ENCODE measurements at regions not wholly inside any gene's neighbourhood (a gene's known extent, or its start where the extent isn't known, plus 50 kb on each side); places are given as distances from the start of the nearest gene placed in this dataset.

GRCh38 chr5:101160002-101160401, 256.9 kb upstream of the ST8SIA4 start:
- ChIA-PET POLR2A (no interaction called here), CTCF (no interaction called here)
- Mint-ChIP-seq H3K27me3 (peaks cover 2% of the 10 kb centered on the region), H3K27ac (no peak overlapping the region), H3K36me3 (ENCODE audit: low read depth) (no peaks in the 10 kb centered on the region), H3K9me3 (peaks cover 1% of the 10 kb centered on the region), H3K4me3 (no peak overlapping the region), H3K4me1 (ENCODE audit: low read depth) (no peaks in the 10 kb centered on the region)
- ATAC-seq = no peak
- no peak for DNase-seq
- no peak for TF ChIP-seq CTCF (IDR thresholded peaks at IDR 0.05)
- intact Hi-C loops (cut with micrococcal nuclease) = no loop called here

- Mint-ChIP-seq H3K4me3 (no peak overlapping the region), H3K27me3 (peaks cover 2% of the 10 kb centered on the region), H3K9me3 (peaks cover 1% of the 10 kb centered on the region), H3K27ac (no peak overlapping the region), H3K4me1 (ENCODE audit: low read depth) (no peaks in the 10 kb centered on the region), H3K36me3 (ENCODE audit: low read depth) (no peaks in the 10 kb centered on the region)
- CTCF ChIA-PET = no interaction called here
- POLR2A ChIA-PET = no interaction called here
- TF ChIP-seq CTCF (IDR thresholded peaks at IDR 0.05) = no peak
- no peak for ATAC-seq
- no peak for DNase-seq
- intact Hi-C loops (cut with micrococcal nuclease) = no loop called here
Observed at GRCh38 chr5:101159006-101159405, 255.9 kb upstream of the ST8SIA4 start.

GRCh38 chr5:101153526-101153925, 250.4 kb upstream of the ST8SIA4 start:
- no peaks in the 10 kb centered on the region for H3K27me3 Mint-ChIP-seq
- no peak overlapping the region for H3K4me3 Mint-ChIP-seq
- intact Hi-C loops (cut with micrococcal nuclease) = loop anchor here (5.0 kb wide), 1 partner anchor 251 kb away; the partner anchor contains the start of gene ST8SIA4

GRCh38 chr5:101143526-101143925, 240.4 kb upstream of the ST8SIA4 start:
- no peaks in the 10 kb centered on the region for H3K9me3 Mint-ChIP-seq
- DNase-seq (no peak), ATAC-seq (no peak)
- no peaks in the 10 kb centered on the region for H3K36me3 Mint-ChIP-seq (ENCODE audit: low read depth)
- ChIA-PET CTCF (no interaction called here), POLR2A (no interaction called here)
- no peaks in the 10 kb centered on the region for H3K4me1 Mint-ChIP-seq (ENCODE audit: low read depth)
- intact Hi-C loops (cut with micrococcal nuclease) = no loop called here
- H3K4me3 Mint-ChIP-seq = no peak overlapping the region
- no peak overlapping the region for H3K27ac Mint-ChIP-seq
- TF ChIP-seq CTCF (IDR thresholded peaks at IDR 0.05) = no peak
- H3K27me3 Mint-ChIP-seq = peaks cover 2% of the 10 kb centered on the region

More at GRCh38 chr5:101153526-101153925, 250.4 kb upstream of the ST8SIA4 start:
- DNase-seq (no peak), ATAC-seq (no peak)
- Mint-ChIP-seq H3K27ac (no peak overlapping the region), H3K9me3 (peaks cover 1% of the 10 kb centered on the region), H3K4me1 (ENCODE audit: low read depth) (peaks cover 2% of the 10 kb centered on the region), H3K36me3 (ENCODE audit: low read depth) (no peaks in the 10 kb centered on the region)
- TF ChIP-seq CTCF (IDR thresholded peaks at IDR 0.05) = no peak
- ChIA-PET CTCF (no interaction called here), POLR2A (no interaction called here)

GRCh38 chr5:101142102-101142501, 239.0 kb upstream of the ST8SIA4 start:
- Mint-ChIP-seq H3K27ac (no peak overlapping the region), H3K4me3 (no peak overlapping the region), H3K36me3 (ENCODE audit: low read depth) (no peaks in the 10 kb centered on the region), H3K27me3 (peaks cover 2% of the 10 kb centered on the region), H3K4me1 (ENCODE audit: low read depth) (no peaks in the 10 kb centered on the region), H3K9me3 (no peaks in the 10 kb centered on the region)
- no peak for TF ChIP-seq CTCF (IDR thresholded peaks at IDR 0.05)
- intact Hi-C loops (cut with micrococcal nuclease) = no loop called here
- ChIA-PET CTCF (no interaction called here), POLR2A (no interaction called here)
- DNase-seq = no peak
- no peak for ATAC-seq
